ENCODE measurements at regions not wholly inside any gene's neighbourhood (a gene's known extent, or its start where the extent isn't known, plus 50 kb on each side); places are given as distances from the start of the nearest gene placed in this dataset.
A peak's percentile ranks its signal among the peaks of the same experiment; 100 is the strongest.
"Not testable (repeated sequence)": the region's sequence is repeated elsewhere in the genome, so short reads cannot be mapped to it uniquely, and the experiment has no call there.

- DNase-seq (ENCODE audit: low spot score) = no peak
These were observed 152.6 kb downstream of the CRLF2 start for GRCh38 chrX:1059576-1060561.

- not testable (repeated sequence) for DNase-seq (ENCODE audit: low spot score)
These were observed 158.8 kb downstream of the CRLF2 start for GRCh38 chrX:1053600-1053999.

- no peak for DNase-seq (ENCODE audit: low spot score)
These were observed 159.4 kb downstream of the CRLF2 start for GRCh38 chrX:1053072-1053471.

- no peak for DNase-seq (ENCODE audit: low spot score)
These were observed 160.4 kb downstream of the CRLF2 start for GRCh38 chrX:1052021-1052420.

- no peak for DNase-seq (ENCODE audit: low spot score)
These were observed 161.0 kb downstream of the CRLF2 start for GRCh38 chrX:1051421-1051820.

- no peak for DNase-seq (ENCODE audit: low spot score)
These were observed 166.7 kb downstream of the CRLF2 start for GRCh38 chrX:1045680-1046314.

- no peak for DNase-seq (ENCODE audit: low spot score)
These were observed 171.4 kb downstream of the CRLF2 start for GRCh38 chrX:1041091-1041490.

- not testable (repeated sequence) for DNase-seq (ENCODE audit: low spot score)
These were observed 176.5 kb downstream of the CRLF2 start for GRCh38 chrX:1035931-1036330.

GRCh38 chrX:1035206-1035605, 177.2 kb downstream of the CRLF2 start:
- no peak for DNase-seq (ENCODE audit: low spot score)

- no peak for DNase-seq (ENCODE audit: low spot score)
These were observed 177.7 kb downstream of the CRLF2 start for GRCh38 chrX:1034717-1035116.

GRCh38 chrX:1031521-1032430, 180.7 kb downstream of the CRLF2 start:
- DNase-seq (ENCODE audit: low spot score) = no peak

- DNase-seq (ENCODE audit: low spot score) = no peak
These were observed 183.0 kb downstream of the CRLF2 start for GRCh38 chrX:1029494-1029893.

- no peak for DNase-seq (ENCODE audit: low spot score)
These were observed 184.8 kb downstream of the CRLF2 start for GRCh38 chrX:1027680-1028079.

- DNase-seq (ENCODE audit: low spot score) = no peak
These were observed 185.3 kb downstream of the CRLF2 start for GRCh38 chrX:1027133-1027532.

GRCh38 chrX:1026263-1027015, 186.0 kb downstream of the CRLF2 start:
- DNase-seq (ENCODE audit: low spot score) = no peak

GRCh38 chrX:1025413-1025812, 187.0 kb downstream of the CRLF2 start:
- DNase-seq (ENCODE audit: low spot score) = no peak

GRCh38 chrX:1023676-1024075, 188.8 kb downstream of the CRLF2 start:
- no peak for DNase-seq (ENCODE audit: low spot score)

GRCh38 chrX:1021314-1021993, 191.0 kb downstream of the CRLF2 start:
- DNase-seq (ENCODE audit: low spot score) = not testable (repeated sequence)

GRCh38 chrX:1020634-1021166, 191.7 kb downstream of the CRLF2 start:
- no peak for DNase-seq (ENCODE audit: low spot score)

GRCh38 chrX:1016926-1017325, 195.5 kb downstream of the CRLF2 start:
- DNase-seq (ENCODE audit: low spot score) = peak; percentile 45
